CD14-positive monocyte (primary cell): ENCODE measurements at regions not wholly inside any gene's neighbourhood (a gene's known extent, or its start where the extent isn't known, plus 50 kb on each side); places are given as distances from the start of the nearest gene placed in this dataset.

ENCODE experiments used
- DNase-seq, 3 donors: peaks; one replicate each; pipeline ENCODE4 v3.0.0-alpha.2; 2011 to 2022
- H2AFZ ChIP-seq: 2 replicates; pipeline ENCODE4 v1.6.0; 2012; ENCODE audit warnings: mild to moderate bottlenecking, low read depth, low read length, inconsistent platforms; ENCODE audit not compliant: insufficient read depth, poor library complexity, severe bottlenecking
- H3K27ac ChIP-seq, 2 donors: 1 replicate in 1 of 2; 2 replicates in 1 of 2; pipeline ENCODE4 v1.5.1; 2012 to 2013; ENCODE audit warnings: low read length in 2 of 2, control low read depth in 1 of 2, inconsistent platforms in 1 of 2, low read depth in 1 of 2, mild to moderate bottlenecking in 1 of 2
- H3K27me3 ChIP-seq, 2 donors: one replicate each; pipeline versions ENCODE4 v1.6.0 to v1.6.1; 2011 to 2013; ENCODE audit warnings: low read length in 2 of 2; ENCODE audit not compliant: control insufficient read depth in 2 of 2, insufficient read depth in 2 of 2
- H3K36me3 ChIP-seq, 2 donors: replicated peaks in 1 of 2; 1 replicate in 1 of 2; 2 replicates in 1 of 2; pipeline versions ENCODE4 v1.5.1 to v1.6.1; 2012 to 2013; ENCODE audit warnings: low read length in 2 of 2, control low read depth in 1 of 2, inconsistent platforms in 1 of 2, mild to moderate bottlenecking in 1 of 2; ENCODE audit not compliant: insufficient read depth in 2 of 2, control insufficient read depth in 1 of 2
- H3K4me1 ChIP-seq, 2 donors: 1 replicate in 1 of 2; 2 replicates in 1 of 2; pipeline versions ENCODE4 v1.5.1 to v1.6.1; 2012 to 2013; ENCODE audit warnings: low read length in 2 of 2, control low read depth in 1 of 2, inconsistent platforms in 1 of 2, mild to moderate bottlenecking in 1 of 2, moderate library complexity in 1 of 2; ENCODE audit not compliant: insufficient read depth in 2 of 2, control insufficient read depth in 1 of 2
- H3K4me2 ChIP-seq: replicated peaks from 2 replicates; pipeline ENCODE3; 2012; ENCODE audit warnings: low read length, moderate library complexity, mild to moderate bottlenecking; ENCODE audit not compliant: poor library complexity, severe bottlenecking; ENCODE audit errors: extremely low read depth
- H3K4me3 ChIP-seq, 3 experiments: fragments of 200-600 bp in 1 of 3; sonication (generic) in 1 of 3; replicated peaks in 1 of 3; 1 replicate in 2 of 3; 2 replicates in 1 of 3; pipeline ENCODE4 v1.5.1; 2011 to 2013; ENCODE audit warnings: low read length in 3 of 3, mild to moderate bottlenecking in 3 of 3, control low read depth in 2 of 3, low read depth in 2 of 3, inconsistent platforms in 1 of 3, moderate library complexity in 1 of 3
- H3K79me2 ChIP-seq: 2 replicates; pipeline ENCODE4 v1.6.0; 2012; ENCODE audit warnings: mild to moderate bottlenecking, control low read depth, inconsistent platforms, low read length, moderate library complexity; ENCODE audit not compliant: insufficient read depth
- H3K9ac ChIP-seq: 2 replicates; pipeline ENCODE4 v1.6.0; 2017; ENCODE audit warnings: low read length, mild to moderate bottlenecking; ENCODE audit not compliant: insufficient read depth, poor library complexity, severe bottlenecking
- H3K9me3 ChIP-seq, 2 donors: replicated peaks in 1 of 2; 1 replicate in 1 of 2; 2 replicates in 1 of 2; pipeline versions ENCODE4 v1.5.1 to v1.6.1; 2012 to 2013; ENCODE audit warnings: low read length in 2 of 2, control low read depth in 1 of 2; ENCODE audit not compliant: control insufficient read depth in 1 of 2, insufficient read depth in 1 of 2
- H4K20me1 ChIP-seq: 2 replicates; pipeline ENCODE4 v1.6.0; 2012; ENCODE audit warnings: mild to moderate bottlenecking, low read length, control low read depth, moderate library complexity; ENCODE audit not compliant: insufficient read depth
- H3K27ac Mint-ChIP-seq, 7 donors: one replicate each; pipeline ENCODE4 v1.8.0; 2020; ENCODE audit warnings: mild to moderate bottlenecking in 7 of 7, mixed read lengths in 7 of 7, moderate library complexity in 6 of 7, inconsistent platforms in 2 of 7
- H3K27me3 Mint-ChIP-seq, 3 donors: one replicate each; pipeline ENCODE4 v1.8.0; 2021 to 2022; ENCODE audit warnings: low read depth in 3 of 3, mild to moderate bottlenecking in 3 of 3, mixed read lengths in 3 of 3, moderate library complexity in 3 of 3, inconsistent platforms in 1 of 3
- H3K36me3 Mint-ChIP-seq, 2 donors: one replicate each; pipeline ENCODE4 v1.8.0; 2020; ENCODE audit warnings: mixed read lengths in 2 of 2, inconsistent platforms in 1 of 2, mild to moderate bottlenecking in 1 of 2
- H3K4me1 Mint-ChIP-seq: one replicate; pipeline ENCODE4 v1.8.0; 2020; ENCODE audit warnings: mild to moderate bottlenecking, mixed read lengths
- H3K4me3 Mint-ChIP-seq, 2 donors: one replicate each; pipeline ENCODE4 v1.8.0; 2020; ENCODE audit warnings: mild to moderate bottlenecking in 2 of 2, mixed read lengths in 2 of 2, moderate library complexity in 1 of 2
- H3K9me3 Mint-ChIP-seq, 7 donors: one replicate each; pipeline ENCODE4 v1.8.0; 2020 to 2022; ENCODE audit warnings: mixed read lengths in 7 of 7, mild to moderate bottlenecking in 6 of 7, moderate library complexity in 6 of 7, inconsistent platforms in 2 of 7
- WGBS: methylation state at CpG from one replicate; pipeline ENCODE4 v1.1.5; 2013; ENCODE audit warnings: missing lambda C conversion rate; ENCODE audit not compliant: insufficient coverage; 5-methylcytosine and 5-hydroxymethylcytosine counted together
- intact Hi-C, 2 donors: fragments of 100-400 bp; cut with micrococcal nuclease; formaldehyde crosslinking; loops; one replicate each; pipeline versions ENCODE4 v1.15.0 to v1.15.1; 2023
- TF ChIP-seq, protein P1 (sequence below): fragments of 200-600 bp; IDR thresholded peaks from one replicate; pipeline ENCODE4 v1.8.0; 2022; ENCODE audit warnings: antibody characterized with exemption, mild to moderate bottlenecking

DNA sequence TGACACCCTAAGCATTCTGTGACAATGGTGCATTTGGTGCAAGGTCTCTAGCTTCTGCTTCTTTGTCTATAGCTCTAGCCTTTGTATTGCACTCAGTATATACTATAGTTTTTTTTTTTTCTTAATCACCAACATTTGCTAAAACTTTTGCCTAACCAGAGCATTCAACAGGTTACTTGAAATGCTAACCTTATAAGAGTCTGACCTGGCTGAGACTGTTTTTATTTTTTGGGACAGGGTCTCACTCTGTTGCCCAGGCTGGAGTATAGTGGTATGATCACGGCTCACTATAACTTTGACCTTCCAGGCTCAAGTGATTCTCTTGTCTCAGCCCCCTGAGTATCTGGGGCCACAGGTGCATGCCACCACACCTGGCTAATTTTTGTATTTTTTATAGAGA is 92.4 kb downstream of the ZNF365 start:
- Histone ChIP-seq H3K27me3 (peaks cover 0 to 2% of the 10 kb centered on the region in 2 donors), H3K9me3 (peaks cover 16 to 20% of the 10 kb centered on the region in 2 donors), H3K79me2 (no peaks in the 10 kb centered on the region), H3K4me1 (no peaks in the 10 kb centered on the region), H2AFZ (no peak overlapping the region), H3K27ac (no peak overlapping the region), H3K9ac (no peak overlapping the region), H3K4me3 (no peak overlapping the region), H3K36me3 (no peaks in the 10 kb centered on the region), H3K4me2 (no peak overlapping the region), H4K20me1 (no peaks in the 10 kb centered on the region)
- DNase-seq, result no peak
- 80% methylated on average over 1 of the region's 1 CpG for WGBS
- Mint-ChIP-seq H3K27me3 (peaks cover 0 to 4% (median 3%) of the 10 kb centered on the region in 3 donors), H3K4me1 (peaks cover 4% of the 10 kb centered on the region), H3K36me3 (peaks cover 0 to 2% of the 10 kb centered on the region in 2 donors), H3K27ac (no peak overlapping the region), H3K9me3 (peaks cover 11 to 22% (median 16%) of the 10 kb centered on the region in 7 donors), H3K4me3 (no peak overlapping the region)
- intact Hi-C loops, result no loop called here
- TF ChIP-seq, protein P1, sequence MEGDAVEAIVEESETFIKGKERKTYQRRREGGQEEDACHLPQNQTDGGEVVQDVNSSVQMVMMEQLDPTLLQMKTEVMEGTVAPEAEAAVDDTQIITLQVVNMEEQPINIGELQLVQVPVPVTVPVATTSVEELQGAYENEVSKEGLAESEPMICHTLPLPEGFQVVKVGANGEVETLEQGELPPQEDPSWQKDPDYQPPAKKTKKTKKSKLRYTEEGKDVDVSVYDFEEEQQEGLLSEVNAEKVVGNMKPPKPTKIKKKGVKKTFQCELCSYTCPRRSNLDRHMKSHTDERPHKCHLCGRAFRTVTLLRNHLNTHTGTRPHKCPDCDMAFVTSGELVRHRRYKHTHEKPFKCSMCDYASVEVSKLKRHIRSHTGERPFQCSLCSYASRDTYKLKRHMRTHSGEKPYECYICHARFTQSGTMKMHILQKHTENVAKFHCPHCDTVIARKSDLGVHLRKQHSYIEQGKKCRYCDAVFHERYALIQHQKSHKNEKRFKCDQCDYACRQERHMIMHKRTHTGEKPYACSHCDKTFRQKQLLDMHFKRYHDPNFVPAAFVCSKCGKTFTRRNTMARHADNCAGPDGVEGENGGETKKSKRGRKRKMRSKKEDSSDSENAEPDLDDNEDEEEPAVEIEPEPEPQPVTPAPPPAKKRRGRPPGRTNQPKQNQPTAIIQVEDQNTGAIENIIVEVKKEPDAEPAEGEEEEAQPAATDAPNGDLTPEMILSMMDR, result no peak

DNA sequence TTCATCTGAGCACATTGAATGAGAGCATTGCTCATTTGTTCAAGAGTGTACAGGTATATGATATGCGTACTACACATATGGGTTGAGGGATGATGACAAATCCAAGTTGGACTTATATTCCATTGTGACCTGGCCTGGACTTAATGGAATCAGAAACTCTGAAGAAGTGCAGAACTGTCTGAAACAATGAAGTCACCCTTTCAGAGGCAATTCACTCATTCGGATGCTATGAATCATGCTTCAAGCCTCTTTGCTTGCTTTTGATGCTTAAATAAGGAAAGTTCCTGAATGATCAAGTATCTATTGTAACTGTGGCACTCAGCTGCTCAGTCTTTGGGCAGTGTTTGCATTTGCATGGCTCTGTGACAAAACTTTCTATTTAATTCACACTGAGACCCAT is 93.4 kb downstream of the ZNF365 start:
- WGBS, result 100% methylated on average over 2 of the region's 2 CpGs
- peaks cover 11 to 22% (median 16%) of the 10 kb centered on the region in 7 donors for H3K9me3 Mint-ChIP-seq

More for the DNA sequence above, 93.4 kb downstream of the ZNF365 start:
- H2AFZ ChIP-seq, result no peak overlapping the region
- TF ChIP-seq, protein P1, result no peak
- H3K36me3 ChIP-seq, result no peaks in the 10 kb centered on the region
- intact Hi-C loops, result no loop called here
- Mint-ChIP-seq H3K4me3 (no peak overlapping the region), H3K36me3 (peaks cover 0 to 2% of the 10 kb centered on the region in 2 donors), H3K27ac (no peak overlapping the region), H3K27me3 (peaks cover 0 to 4% (median 3%) of the 10 kb centered on the region in 3 donors), H3K4me1 (peaks cover under 1% of the 10 kb centered on the region)
- H3K4me3 ChIP-seq, result no peak overlapping the region
- H3K4me1 ChIP-seq, result no peaks in the 10 kb centered on the region
- peaks cover 0 to 2% of the 10 kb centered on the region in 2 donors for H3K27me3 ChIP-seq
- no peak overlapping the region for H3K9ac ChIP-seq
- H3K4me2 ChIP-seq, result no peak overlapping the region
- no peaks in the 10 kb centered on the region for H4K20me1 ChIP-seq
- H3K27ac ChIP-seq, result no peak overlapping the region
- H3K79me2 ChIP-seq, result no peaks in the 10 kb centered on the region
- peaks cover 16 to 20% of the 10 kb centered on the region in 2 donors for H3K9me3 ChIP-seq
- DNase-seq, result no peak
